MM.1S (cell line): ENCODE measurements at regions not wholly inside any gene's neighbourhood (a gene's known extent, or its start where the extent isn't known, plus 50 kb on each side); places are given as distances from the start of the nearest gene placed in this dataset.

ENCODE experiments used
- DNase-seq: peaks from one replicate; pipeline ENCODE4 v3.0.0-alpha.2; 2015
- H2AFZ ChIP-seq: fragments of 300-600 bp; sonication (generic); 2 replicates; pipeline ENCODE4 v1.6.0; 2016; ENCODE audit warnings: antibody characterized with exemption, low read length
- H3F3A ChIP-seq: fragments of 300-600 bp; sonication (generic); 2 replicates; pipeline ENCODE4 v1.6.1; 2016; ENCODE audit warnings: mild to moderate bottlenecking, antibody characterized with exemption, low read length, moderate library complexity, mixed read lengths; ENCODE audit not compliant: insufficient read depth
- H3K27ac ChIP-seq: fragments of 300-600 bp; sonication (generic); 2 replicates; pipeline ENCODE4 v1.5.1; 2016; ENCODE audit warnings: mild to moderate bottlenecking, low read length
- H3K27me3 ChIP-seq: fragments of 300-600 bp; sonication (generic); replicated peaks from 2 replicates; pipeline ENCODE4 v1.6.0; 2016; ENCODE audit warnings: low read length; ENCODE audit not compliant: insufficient read depth
- H3K36me3 ChIP-seq: fragments of 300-600 bp; sonication (generic); replicated peaks from 2 replicates; pipeline ENCODE4 v1.6.1; 2016; ENCODE audit warnings: mild to moderate bottlenecking, low read length, mixed read lengths; ENCODE audit not compliant: insufficient read depth
- H3K4me1 ChIP-seq: fragments of 300-600 bp; sonication (generic); 2 replicates; pipeline ENCODE4 v1.6.1; 2016; ENCODE audit warnings: low read length, mixed read lengths
- H3K4me2 ChIP-seq: fragments of 300-600 bp; sonication (generic); 2 replicates; pipeline ENCODE4 v1.6.0; 2016; ENCODE audit warnings: low read depth, low read length
- H3K4me3 ChIP-seq: fragments of 300-600 bp; sonication (generic); 2 replicates; pipeline ENCODE4 v1.5.1; 2016; ENCODE audit warnings: low read length, mixed read lengths
- H3K79me2 ChIP-seq: fragments of 300-600 bp; sonication (generic); 2 replicates; pipeline ENCODE4 v1.6.1; 2016; ENCODE audit warnings: mixed run types, low read length, mixed read lengths
- H3K9ac ChIP-seq: fragments of 300-600 bp; sonication (generic); 2 replicates; pipeline ENCODE4 v1.6.1; 2016; ENCODE audit warnings: low read length, mixed read lengths
- H3K9me2 ChIP-seq: fragments of 300-600 bp; sonication (generic); replicated peaks from 2 replicates; pipeline ENCODE4 v1.6.1; 2016; ENCODE audit warnings: mild to moderate bottlenecking, low read length, mixed read lengths; ENCODE audit not compliant: insufficient read depth
- H3K9me3 ChIP-seq: fragments of 300-600 bp; sonication (generic); replicated peaks from 2 replicates; pipeline ENCODE4 v1.6.1; 2016; ENCODE audit warnings: mild to moderate bottlenecking, low read length, mixed read lengths; ENCODE audit not compliant: insufficient read depth
- H4K20me1 ChIP-seq: fragments of 300-600 bp; sonication (generic); 2 replicates; pipeline ENCODE4 v1.6.1; 2016; ENCODE audit warnings: mild to moderate bottlenecking, low read length, moderate library complexity, mixed read lengths; ENCODE audit not compliant: insufficient read depth
- EZH2 ChIP-seq: fragments of 300-600 bp; sonication (generic); optimal IDR thresholded peaks from 2 replicates; pipeline ENCODE3; 2017; ENCODE audit warnings: low read depth, mild to moderate bottlenecking, antibody characterized with exemption, low read length, mixed read lengths
- EZH2phosphoT487 ChIP-seq: fragments of 300-600 bp; sonication (generic); IDR thresholded peaks from 2 replicates; pipeline ENCODE4 v1.6.1; 2018; ENCODE audit warnings: antibody characterized with exemption, low read length
- TF ChIP-seq, protein P1 (sequence below): fragments of 300-600 bp; sonication (generic); IDR thresholded peaks from 2 replicates; pipeline ENCODE4 v1.5.1; 2016; ENCODE audit warnings: antibody characterized with exemption, low read length, mixed read lengths

DNA sequence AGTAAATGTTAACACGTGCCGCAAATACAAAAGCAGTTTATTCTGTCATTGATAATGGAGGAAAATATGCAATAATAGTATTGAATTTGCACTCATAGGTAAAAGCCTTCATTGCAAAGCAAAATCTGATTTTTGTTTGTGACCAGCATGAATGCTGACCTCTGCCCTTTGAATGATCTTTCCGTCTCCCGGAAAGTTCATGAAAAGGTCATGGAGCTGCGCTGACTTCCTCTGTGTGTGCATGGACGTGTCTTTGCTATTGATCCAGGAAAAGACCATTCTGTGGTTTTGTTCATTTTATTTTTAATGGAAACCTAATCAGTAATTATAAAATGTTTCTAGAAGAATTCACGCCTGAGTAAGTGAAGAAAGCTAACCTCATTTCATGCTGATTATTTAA is 320.0 kb downstream of the MTX2 start:
- TF ChIP-seq, protein P1, sequence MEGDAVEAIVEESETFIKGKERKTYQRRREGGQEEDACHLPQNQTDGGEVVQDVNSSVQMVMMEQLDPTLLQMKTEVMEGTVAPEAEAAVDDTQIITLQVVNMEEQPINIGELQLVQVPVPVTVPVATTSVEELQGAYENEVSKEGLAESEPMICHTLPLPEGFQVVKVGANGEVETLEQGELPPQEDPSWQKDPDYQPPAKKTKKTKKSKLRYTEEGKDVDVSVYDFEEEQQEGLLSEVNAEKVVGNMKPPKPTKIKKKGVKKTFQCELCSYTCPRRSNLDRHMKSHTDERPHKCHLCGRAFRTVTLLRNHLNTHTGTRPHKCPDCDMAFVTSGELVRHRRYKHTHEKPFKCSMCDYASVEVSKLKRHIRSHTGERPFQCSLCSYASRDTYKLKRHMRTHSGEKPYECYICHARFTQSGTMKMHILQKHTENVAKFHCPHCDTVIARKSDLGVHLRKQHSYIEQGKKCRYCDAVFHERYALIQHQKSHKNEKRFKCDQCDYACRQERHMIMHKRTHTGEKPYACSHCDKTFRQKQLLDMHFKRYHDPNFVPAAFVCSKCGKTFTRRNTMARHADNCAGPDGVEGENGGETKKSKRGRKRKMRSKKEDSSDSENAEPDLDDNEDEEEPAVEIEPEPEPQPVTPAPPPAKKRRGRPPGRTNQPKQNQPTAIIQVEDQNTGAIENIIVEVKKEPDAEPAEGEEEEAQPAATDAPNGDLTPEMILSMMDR = no peak
- TF ChIP-seq EZH2 = no peak
- TF ChIP-seq EZH2phosphoT487 = no peak
- no peaks in the 10 kb centered on the region for H3K9me2 ChIP-seq
- H3K27me3 ChIP-seq = no peaks in the 10 kb centered on the region
- H3K4me3 ChIP-seq = no peak overlapping the region
- H3K9ac ChIP-seq = no peak overlapping the region
- H3F3A ChIP-seq = no peaks in the 10 kb centered on the region
- H2AFZ ChIP-seq = no peak overlapping the region
- H4K20me1 ChIP-seq = no peaks in the 10 kb centered on the region
- H3K4me1 ChIP-seq = no peaks in the 10 kb centered on the region
- no peaks in the 10 kb centered on the region for H3K79me2 ChIP-seq
- no peaks in the 10 kb centered on the region for H3K9me3 ChIP-seq
- no peak overlapping the region for H3K4me2 ChIP-seq
- DNase-seq = no peak
- H3K27ac ChIP-seq = no peak overlapping the region
- no peaks in the 10 kb centered on the region for H3K36me3 ChIP-seq

DNA sequence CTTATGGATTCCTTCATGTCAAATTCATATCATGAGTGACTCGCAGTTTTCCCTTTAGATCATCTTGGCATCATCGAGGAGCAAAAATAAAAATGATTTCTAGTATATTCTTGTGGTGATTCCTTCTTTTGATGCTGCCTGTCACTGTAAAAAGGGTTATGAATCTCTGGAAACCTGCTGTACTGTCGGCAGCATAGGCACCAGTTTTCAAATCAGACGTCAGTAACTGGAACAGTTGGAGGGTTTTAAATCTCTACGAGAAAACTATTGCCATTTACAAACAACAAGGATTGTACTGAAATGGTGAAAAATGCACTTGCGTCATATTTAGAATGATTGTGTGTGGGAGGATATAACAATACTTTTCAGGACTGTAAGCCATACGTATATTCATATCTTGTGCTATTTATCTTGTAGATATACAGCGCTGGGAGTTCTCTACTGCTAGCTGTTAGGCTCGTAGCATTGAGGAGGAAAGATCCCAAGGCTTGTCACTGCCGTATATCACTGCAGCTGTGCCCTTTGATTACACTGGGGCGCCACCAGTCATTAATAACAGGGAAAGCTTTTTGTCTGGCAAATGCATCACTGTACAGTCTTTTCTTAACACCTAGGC is 320.7 kb downstream of the MTX2 start:
- Histone ChIP-seq H3K9me2 (no peaks in the 10 kb centered on the region), H3K4me3 (no peak overlapping the region), H3K36me3 (no peaks in the 10 kb centered on the region), H3K79me2 (no peaks in the 10 kb centered on the region), H4K20me1 (no peaks in the 10 kb centered on the region), H3K27me3 (no peaks in the 10 kb centered on the region), H3K27ac (no peak overlapping the region), H2AFZ (no peak overlapping the region), H3K9me3 (no peaks in the 10 kb centered on the region), H3F3A (no peaks in the 10 kb centered on the region), H3K4me2 (no peak overlapping the region), H3K9ac (no peak overlapping the region), H3K4me1 (no peaks in the 10 kb centered on the region)
- DNase-seq = no peak
- TF ChIP-seq, protein P1 = no peak
- TF ChIP-seq EZH2 = no peak
- no peak for TF ChIP-seq EZH2phosphoT487

DNA sequence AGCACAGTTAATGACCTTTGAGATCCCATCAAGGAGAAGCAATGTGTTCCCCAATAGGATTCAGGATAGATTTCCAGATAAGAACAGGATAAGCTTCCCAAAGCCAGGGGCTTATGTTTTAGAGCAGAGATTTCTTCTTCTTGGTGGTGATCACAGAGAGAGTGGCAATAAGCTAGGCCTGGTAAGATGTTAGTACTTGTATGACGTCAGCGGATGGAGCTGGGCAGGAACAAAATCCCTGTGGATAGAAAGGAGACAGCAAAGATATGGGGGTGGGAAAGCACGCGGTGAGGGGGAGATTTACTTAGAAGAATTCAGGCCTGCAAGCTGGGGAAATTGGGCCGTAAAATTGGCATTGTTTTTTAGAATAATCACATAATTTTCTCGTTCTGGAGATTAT is 323.0 kb downstream of the MTX2 start:
- H3K4me1 ChIP-seq = no peaks in the 10 kb centered on the region
- TF ChIP-seq EZH2phosphoT487 (no peak), EZH2 (no peak)
- TF ChIP-seq, protein P1 = no peak
- no peaks in the 10 kb centered on the region for H3K79me2 ChIP-seq
- no peaks in the 10 kb centered on the region for H4K20me1 ChIP-seq
- H2AFZ ChIP-seq = no peak overlapping the region
- no peak overlapping the region for H3K4me3 ChIP-seq
- no peaks in the 10 kb centered on the region for H3K9me2 ChIP-seq
- no peaks in the 10 kb centered on the region for H3K9me3 ChIP-seq
- H3K27me3 ChIP-seq = no peaks in the 10 kb centered on the region
- H3K27ac ChIP-seq = no peak overlapping the region
- H3K4me2 ChIP-seq = no peak overlapping the region
- no peak for DNase-seq
- H3K36me3 ChIP-seq = no peaks in the 10 kb centered on the region
- no peaks in the 10 kb centered on the region for H3F3A ChIP-seq
- H3K9ac ChIP-seq = no peak overlapping the region
